ENCODE measurements at regions not wholly inside any gene's neighbourhood (a gene's known extent, or its start where the extent isn't known, plus 50 kb on each side); places are given as distances from the start of the nearest gene placed in this dataset.

- DNase-seq = no peak
Observed at GRCh38 chr4:31998807-31999206, 1278.6 kb downstream of the PCDH7 start.

GRCh38 chr4:31999848-32000247, 1279.7 kb downstream of the PCDH7 start:
- no peak for DNase-seq

GRCh38 chr4:32000846-32001488, 1280.8 kb downstream of the PCDH7 start:
- no peak for DNase-seq

- DNase-seq = no peak
Observed at GRCh38 chr4:32002037-32002747, 1282.0 kb downstream of the PCDH7 start.

- DNase-seq = no peak
Observed at GRCh38 chr4:32003548-32003947, 1283.4 kb downstream of the PCDH7 start.

- no peak for DNase-seq
Observed at GRCh38 chr4:32010221-32010620, 1290.1 kb downstream of the PCDH7 start.

GRCh38 chr4:32022071-32022470, 1301.9 kb downstream of the PCDH7 start:
- DNase-seq = peak in 1 of 3 donors; percentile 9

- no peak for DNase-seq
Observed at GRCh38 chr4:32025851-32026459, 1305.8 kb downstream of the PCDH7 start.

GRCh38 chr4:32030406-32030805, 1310.2 kb downstream of the PCDH7 start:
- DNase-seq = no peak

- DNase-seq = no peak
Observed at GRCh38 chr4:32031026-32031425, 1310.9 kb downstream of the PCDH7 start.

GRCh38 chr4:32032136-32032672, 1312.0 kb downstream of the PCDH7 start:
- DNase-seq = peak; percentile 11 to 39 (median 14)

GRCh38 chr4:32037399-32037798, 1317.2 kb downstream of the PCDH7 start:
- no peak for DNase-seq

GRCh38 chr4:32042486-32043247, 1322.5 kb downstream of the PCDH7 start:
- no peak for DNase-seq

- no peak for DNase-seq
Observed at GRCh38 chr4:32043248-32043633, 1323.1 kb downstream of the PCDH7 start.

- no peak for DNase-seq
Observed at GRCh38 chr4:32061916-32062315, 1341.7 kb downstream of the PCDH7 start.

- DNase-seq = no peak
Observed at GRCh38 chr4:32073542-32073941, 1353.4 kb downstream of the PCDH7 start.

GRCh38 chr4:32087211-32087610, 1367.0 kb downstream of the PCDH7 start:
- DNase-seq = no peak

GRCh38 chr4:32094987-32095386, 1374.8 kb downstream of the PCDH7 start:
- no peak for DNase-seq

GRCh38 chr4:32102896-32103295, 1382.7 kb downstream of the PCDH7 start:
- DNase-seq = no peak

- no peak for DNase-seq
Observed at GRCh38 chr4:32106767-32107166, 1386.6 kb downstream of the PCDH7 start.

GRCh38 chr4:32112891-32113290, 1392.7 kb downstream of the PCDH7 start:
- DNase-seq = no peak

GRCh38 chr4:32117693-32118092, 1397.5 kb downstream of the PCDH7 start:
- DNase-seq = no peak

GRCh38 chr4:32119907-32120306, 1399.7 kb downstream of the PCDH7 start:
- DNase-seq = no peak

Data from suppressor macrophage treated with lipopolysaccharide for 1 hour (primary cell).